DND-41 (cell line): ENCODE measurements at regions not wholly inside any gene's neighbourhood (a gene's known extent, or its start where the extent isn't known, plus 50 kb on each side); places are given as distances from the start of the nearest gene placed in this dataset.

Experiments
- ATAC-seq: fragments of 200-7000 bp; cut with Tn5 transposase; 3 replicates; pipeline ENCODE4 v1.9.1; 2021; ENCODE audit warnings: low read depth; ENCODE audit not compliant: insufficient read depth
- DNase-seq: peaks from one replicate; pipeline ENCODE4 v3.0.0-alpha.2; 2020
- H2AFZ ChIP-seq: 2 replicates; pipeline ENCODE4 v1.6.0; 2012; ENCODE audit warnings: low read depth, low read length
- H3K27ac ChIP-seq: 2 replicates; pipeline ENCODE4 v1.5.1; 2012; ENCODE audit warnings: low read length, inconsistent platforms
- H3K27me3 ChIP-seq: fragments of 200-600 bp; sonication (generic); 2 replicates; pipeline ENCODE4 v1.6.0; 2012; ENCODE audit warnings: low read length, mild to moderate bottlenecking, inconsistent platforms; ENCODE audit not compliant: insufficient read depth, poor library complexity
- H3K36me3 ChIP-seq: 2 replicates; pipeline ENCODE4 v1.5.1; 2012; ENCODE audit warnings: low read length, inconsistent platforms; ENCODE audit not compliant: insufficient read depth
- H3K4me1 ChIP-seq: 2 replicates; pipeline ENCODE4 v1.5.1; 2012; ENCODE audit warnings: mild to moderate bottlenecking, low read length; ENCODE audit not compliant: insufficient read depth
- H3K4me2 ChIP-seq: 2 replicates; pipeline ENCODE4 v1.6.0; 2012; ENCODE audit warnings: mild to moderate bottlenecking, moderate library complexity, low read length, inconsistent platforms; ENCODE audit not compliant: insufficient read depth
- H3K4me3 ChIP-seq, 2 experiments: fragments of 200-600 bp in 1 of 2; shearing (Covaris generic) in 1 of 2; 2 replicates each; pipeline ENCODE4 v1.5.1; 2012 to 2016; ENCODE audit warnings: inconsistent platforms in 2 of 2, low read length in 2 of 2, mild to moderate bottlenecking in 2 of 2, low read depth in 1 of 2, moderate library complexity in 1 of 2
- H3K79me2 ChIP-seq: 2 replicates; pipeline ENCODE4 v1.6.0; 2012; ENCODE audit warnings: low read length, inconsistent platforms; ENCODE audit not compliant: insufficient read depth
- H3K9ac ChIP-seq: 2 replicates; pipeline ENCODE4 v1.6.0; 2012; ENCODE audit warnings: low read depth, mild to moderate bottlenecking, inconsistent platforms, low read length, moderate library complexity
- H3K9me3 ChIP-seq: 2 replicates; pipeline ENCODE4 v1.5.1; 2012; ENCODE audit warnings: low read length, moderate library complexity, mild to moderate bottlenecking, inconsistent platforms; ENCODE audit not compliant: insufficient read depth, severe bottlenecking
- H4K20me1 ChIP-seq: 2 replicates; pipeline ENCODE4 v1.6.0; 2012; ENCODE audit warnings: low read length; ENCODE audit not compliant: insufficient read depth
- CTCF ChIP-seq: IDR thresholded peaks from 2 replicates; pipeline ENCODE4 v1.5.1; 2012; ENCODE audit warnings: borderline replicate concordance, low read length, moderate library complexity, mild to moderate bottlenecking; ENCODE audit not compliant: poor library complexity, severe bottlenecking; ENCODE audit errors: extremely low read depth
- EZH2 ChIP-seq: IDR thresholded peaks from 3 replicates; pipeline ENCODE4 v1.6.1; 2012; ENCODE audit warnings: borderline replicate concordance, low read depth, mild to moderate bottlenecking, moderate library complexity, low read length, inconsistent platforms; ENCODE audit not compliant: severe bottlenecking

- no peak for DNase-seq
Measured at GRCh38 chr17:14590459-14591250, 289.8 kb downstream of the HS3ST3B1 start.

GRCh38 chr17:14585099-14585498 is 284.2 kb downstream of the HS3ST3B1 start:
- Histone ChIP-seq H3K4me3 (no peak overlapping the region), H3K4me1 (no peaks in the 10 kb centered on the region), H4K20me1 (no peaks in the 10 kb centered on the region), H2AFZ (no peak overlapping the region), H3K27me3 (no peaks in the 10 kb centered on the region), H3K9me3 (no peaks in the 10 kb centered on the region), H3K36me3 (no peaks in the 10 kb centered on the region), H3K9ac (no peak overlapping the region), H3K27ac (no peak overlapping the region), H3K4me2 (no peak overlapping the region), H3K79me2 (no peaks in the 10 kb centered on the region)
- TF ChIP-seq EZH2 (no peak), CTCF (no peak)
- ATAC-seq (no peak), DNase-seq (no peak)

More at GRCh38 chr17:14590459-14591250, 289.8 kb downstream of the HS3ST3B1 start:
- ATAC-seq = no peak
- no peak overlapping the region for H3K9ac ChIP-seq
- H3K27ac ChIP-seq = no peak overlapping the region
- TF ChIP-seq CTCF = no peak
- no peak for TF ChIP-seq EZH2
- no peaks in the 10 kb centered on the region for H3K79me2 ChIP-seq
- H3K9me3 ChIP-seq = no peaks in the 10 kb centered on the region
- no peak overlapping the region for H3K4me2 ChIP-seq
- H3K4me1 ChIP-seq = peaks cover 14% of the 10 kb centered on the region
- H3K36me3 ChIP-seq = no peaks in the 10 kb centered on the region
- H4K20me1 ChIP-seq = no peaks in the 10 kb centered on the region
- H3K27me3 ChIP-seq = no peaks in the 10 kb centered on the region
- no peak overlapping the region for H3K4me3 ChIP-seq
- H2AFZ ChIP-seq = no peak overlapping the region

GRCh38 chr17:14582996-14583395 is 282.1 kb downstream of the HS3ST3B1 start:
- H2AFZ ChIP-seq = no peak overlapping the region
- no peaks in the 10 kb centered on the region for H3K27me3 ChIP-seq
- DNase-seq = no peak
- no peaks in the 10 kb centered on the region for H3K4me1 ChIP-seq
- no peaks in the 10 kb centered on the region for H3K9me3 ChIP-seq
- ATAC-seq = no peak
- no peak overlapping the region for H3K9ac ChIP-seq
- H3K27ac ChIP-seq = no peak overlapping the region
- H3K4me2 ChIP-seq = no peak overlapping the region
- TF ChIP-seq CTCF (no peak), EZH2 (no peak)
- H4K20me1 ChIP-seq = no peaks in the 10 kb centered on the region
- H3K4me3 ChIP-seq = no peak overlapping the region
- no peaks in the 10 kb centered on the region for H3K36me3 ChIP-seq
- no peaks in the 10 kb centered on the region for H3K79me2 ChIP-seq
